K562 (cell line): ENCODE measurements at regions not wholly inside any gene's neighbourhood (a gene's known extent, or its start where the extent isn't known, plus 50 kb on each side); places are given as distances from the start of the nearest gene placed in this dataset.

Experiments used
- ETV5 ChIP-seq: sonication (generic); formaldehyde crosslinking; IDR thresholded peaks from 2 replicates; pipeline ENCODE4 v1.4.0; 2020; ENCODE audit warnings: low read depth, mild to moderate bottlenecking, missing genetic modification reagents
- FOXA3 ChIP-seq, 2 experiments: fragments of 450-650 bp in 1 of 2; sonication (generic) in 1 of 2; formaldehyde crosslinking; IDR thresholded peaks in 1 of 2; conservative IDR thresholded peaks in 1 of 2; 2 replicates each; pipeline versions ENCODE4 v1.4.0 to v1.8.0; 2020 to 2022; ENCODE audit warnings: mild to moderate bottlenecking in 2 of 2, missing genetic modification reagents in 1 of 2
- KLF6 ChIP-seq: fragments of 250-450 bp; sonication (Bioruptor Pico); IDR thresholded peaks from 2 replicates; pipeline ENCODE4 v1.4.0; 2020; ENCODE audit warnings: mild to moderate bottlenecking, moderate library complexity, borderline replicate concordance
- RBM22 ChIP-seq: fragments of 200-400 bp; formaldehyde crosslinking; IDR thresholded peaks from 2 replicates; pipeline ENCODE4 v1.6.1; 2018; ENCODE audit warnings: low read length, low read depth; ENCODE audit not compliant: poor library complexity, severe bottlenecking
- RREB1 ChIP-seq: fragments of 250-450 bp; sonication (Bioruptor Pico); IDR thresholded peaks from 2 replicates; pipeline ENCODE4 v1.4.0; 2020
- ZBTB8A ChIP-seq: fragments of 450-650 bp; IDR thresholded peaks from 2 replicates; pipeline ENCODE4 v1.6.1; 2018; ENCODE audit warnings: mild to moderate bottlenecking, moderate library complexity; ENCODE audit not compliant: partially characterized antibody
- ZKSCAN8 ChIP-seq: fragments of 200-800 bp; sonication (Bioruptor generic); IDR thresholded peaks from 2 replicates; pipeline ENCODE4 v1.6.1; 2016; ENCODE audit warnings: missing genetic modification characterization, missing compliant biosample characterization
- ZNF146 ChIP-seq: IDR thresholded peaks from one replicate; pipeline ENCODE4 v1.6.1; 2018; ENCODE audit warnings: missing compliant biosample characterization; ENCODE audit not compliant: unreplicated experiment
- ZNF407 ChIP-seq: fragments of 450-650 bp; IDR thresholded peaks from 2 replicates; pipeline ENCODE4 v1.6.1; 2016; ENCODE audit warnings: low read depth
- ZNF584 ChIP-seq: fragments of 200-800 bp; sonication (Bioruptor generic); IDR thresholded peaks from 2 replicates; pipeline ENCODE4 v1.6.1; 2016; ENCODE audit warnings: low read depth, mild to moderate bottlenecking, missing genetic modification characterization, missing compliant biosample characterization
- ZNF740 ChIP-seq, 3 experiments: fragments of 200-800 bp in 1 of 3; sonication (Bioruptor generic) in 1 of 3; sonication (generic) in 1 of 3; formaldehyde crosslinking in 1 of 3; IDR thresholded peaks; 2 replicates each; pipeline versions ENCODE4 v1.6.1 to v1.8.0; 2016 to 2022; ENCODE audit warnings: mild to moderate bottlenecking in 2 of 3, missing compliant biosample characterization in 2 of 3, missing genetic modification characterization in 2 of 3, missing genetic modification reagents in 1 of 3

DNA sequence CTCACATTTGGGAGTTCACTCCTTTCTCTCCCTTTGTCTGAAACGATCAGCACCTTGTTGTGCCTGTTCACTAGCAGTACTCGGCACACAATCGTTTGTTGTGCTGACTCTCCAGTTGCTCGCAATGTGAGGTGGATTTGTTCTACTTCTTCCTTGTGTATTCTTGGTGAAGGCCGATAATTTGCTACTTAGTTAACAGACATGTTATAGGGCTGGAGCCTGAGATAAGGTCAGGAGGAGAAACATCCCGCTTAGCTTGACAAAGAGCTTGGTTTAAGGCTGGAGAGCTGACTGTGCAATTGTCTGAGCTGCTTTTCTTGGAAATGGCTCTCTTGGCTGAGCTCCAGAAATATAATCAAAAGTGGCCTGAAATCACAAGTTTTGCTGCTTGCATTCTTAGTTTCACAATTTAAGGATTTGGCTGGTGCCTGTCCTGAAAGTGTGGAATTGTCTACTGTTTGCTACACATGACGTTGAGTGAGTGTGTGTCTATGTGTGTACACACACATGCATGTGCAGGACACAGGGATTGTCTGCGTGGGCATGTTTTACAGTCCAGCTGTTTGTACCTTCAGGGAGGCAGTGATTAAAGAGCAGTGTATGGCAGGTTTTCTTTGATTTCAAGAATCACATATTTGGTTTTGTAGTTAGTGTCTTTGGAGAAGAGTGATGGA lies 77.7 kb downstream of the ARF6 start (continued):
- TF ChIP-seq RREB1 (CRISPR knock-in tag), result no peak
- no peak for TF ChIP-seq RBM22
- no peak for TF ChIP-seq ZKSCAN8
- TF ChIP-seq ETV5, result 0 out of 2 replicates have a peak, but pooled peaks have one; percentile 21
- TF ChIP-seq KLF6, result no peak
- TF ChIP-seq ZNF146 (CRISPR knock-in tag), result no peak
- TF ChIP-seq ZNF740 (CRISPR knock-in tag; IDR thresholded peaks at IDR 0.05), result no peak
- no peak for TF ChIP-seq ZNF740 (tag; IDR thresholded peaks at IDR 0.05)
- no peak for TF ChIP-seq ZNF407
- TF ChIP-seq ZBTB8A, result no peak
- TF ChIP-seq FOXA3 (CRISPR knock-in tag; conservative IDR thresholded peaks at IDR 0.05 in 1 of 2, IDR thresholded peaks at IDR 0.05 in 1 of 2), result peak in 1 of 2 experiments; percentile 30; a peak in 1 of 4 replicates
- 0 out of 2 replicates have a peak, but pooled peaks have one; percentile 36 for TF ChIP-seq ZNF584 (CRISPR knock-in tag)
